ENCODE measurements at regions not wholly inside any gene's neighbourhood (a gene's known extent, or its start where the extent isn't known, plus 50 kb on each side); places are given as distances from the start of the nearest gene placed in this dataset.

DNA sequence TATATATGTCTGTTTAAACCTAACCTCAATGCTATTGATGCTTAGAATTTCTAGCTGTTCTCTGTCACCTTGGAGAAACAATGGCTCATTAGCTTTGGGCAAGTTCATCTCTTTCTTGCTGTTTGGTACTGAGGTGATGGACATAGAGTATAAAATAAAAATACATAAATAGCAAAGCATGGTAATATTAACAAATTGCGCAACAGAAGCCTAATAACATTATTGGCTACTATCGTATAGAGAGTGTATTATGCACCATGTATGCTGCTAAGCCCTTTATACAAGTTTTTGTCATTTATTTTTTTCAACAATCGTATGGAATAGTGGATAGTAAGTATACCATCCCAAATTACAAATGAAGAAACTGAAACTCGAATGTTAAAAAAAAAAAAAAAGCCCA is 100.1 kb downstream of the ICOS start:
- TF ChIP-seq POLR2AphosphoS5 (IDR thresholded peaks at IDR 0.05) (no peak), CTCF (IDR thresholded peaks at IDR 0.05) (no peak)

All from esophagus muscularis mucosa (tissue), 3 donors.